Smooth muscle cell (in vitro differentiated cells): ENCODE measurements at regions not wholly inside any gene's neighbourhood (a gene's known extent, or its start where the extent isn't known, plus 50 kb on each side); places are given as distances from the start of the nearest gene placed in this dataset.

Source experiments
- DNase-seq: peaks from one replicate; lab custom pipeline; 2025; ENCODE audit not compliant: unreplicated experiment; lab: John Stamatoyannopoulos, UW
- H2AFZ ChIP-seq: fragments of 200-600 bp; sonication (generic); 2 replicates; pipeline ENCODE4 v1.6.0; 2016; ENCODE audit warnings: antibody characterized with exemption, low read depth, mild to moderate bottlenecking
- H3F3A ChIP-seq: fragments of 200-600 bp; sonication (generic); 2 replicates; pipeline ENCODE4 v1.6.0; 2017; ENCODE audit warnings: antibody characterized with exemption, low read depth
- H3K27ac ChIP-seq: fragments of 200-600 bp; sonication (generic); 2 replicates; pipeline ENCODE4 v1.5.1; 2016; ENCODE audit warnings: low read depth, mild to moderate bottlenecking
- H3K27me3 ChIP-seq: fragments of 200-600 bp; sonication (generic); 2 replicates; pipeline ENCODE4 v1.6.1; 2016; ENCODE audit warnings: low read depth, mild to moderate bottlenecking
- H3K36me3 ChIP-seq: fragments of 200-600 bp; sonication (generic); 2 replicates; pipeline ENCODE4 v1.5.1; 2016; ENCODE audit warnings: low read depth
- H3K4me1 ChIP-seq: fragments of 200-600 bp; sonication (generic); 2 replicates; pipeline ENCODE4 v1.5.1; 2016; ENCODE audit warnings: low read depth
- H3K4me2 ChIP-seq: fragments of 200-600 bp; sonication (generic); 2 replicates; pipeline ENCODE4 v1.6.0; 2016; ENCODE audit warnings: mild to moderate bottlenecking
- H3K4me3 ChIP-seq: fragments of 200-600 bp; sonication (generic); 2 replicates; pipeline ENCODE4 v1.5.1; 2016; ENCODE audit warnings: mild to moderate bottlenecking
- H3K79me2 ChIP-seq: fragments of 200-600 bp; sonication (generic); 2 replicates; pipeline ENCODE4 v1.6.0; 2016; ENCODE audit warnings: low read depth, mild to moderate bottlenecking
- H3K9ac ChIP-seq: fragments of 200-600 bp; sonication (generic); 2 replicates; pipeline ENCODE4 v1.6.0; 2016; ENCODE audit warnings: low read depth
- H3K9me3 ChIP-seq: fragments of 200-600 bp; sonication (generic); replicated peaks from 2 replicates; pipeline ENCODE4 v1.5.1; 2016; ENCODE audit warnings: low read depth
- H4K20me1 ChIP-seq: fragments of 200-600 bp; sonication (generic); 2 replicates; pipeline ENCODE4 v1.6.0; 2016; ENCODE audit warnings: low read depth
- CTCF ChIP-seq: fragments of 200-600 bp; sonication (generic); IDR thresholded peaks from 2 replicates; pipeline ENCODE4 v1.5.1; 2017; ENCODE audit warnings: borderline replicate concordance, mild to moderate bottlenecking, antibody characterized with exemption; ENCODE audit not compliant: insufficient read depth, poor library complexity, severe bottlenecking
- WGBS: methylation state at CpG from one replicate; pipeline ENCODE4 v1.1.7; 2016; ENCODE audit warnings: low lambda C conversion rate; 5-methylcytosine and 5-hydroxymethylcytosine counted together

DNA sequence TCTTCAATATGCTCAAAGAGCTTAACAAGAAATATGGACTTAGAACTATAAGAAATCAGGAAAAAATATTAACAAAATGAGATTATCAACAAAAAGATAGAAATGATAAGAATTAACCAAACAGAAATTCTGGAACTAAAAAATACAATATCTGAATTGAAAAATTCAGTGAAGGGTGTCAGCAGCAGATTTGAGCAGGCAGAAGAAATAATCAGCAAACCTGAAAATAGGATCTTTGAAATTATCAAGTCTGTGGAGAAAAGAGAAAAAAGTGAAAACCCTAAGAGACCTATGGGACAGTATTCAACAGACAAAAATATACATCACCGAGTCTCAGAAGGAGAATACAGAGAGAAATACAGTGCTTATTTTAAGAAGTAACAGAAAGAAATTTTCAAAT is 877.8 kb upstream of the AGA start:
- H3F3A ChIP-seq: no peaks in the 10 kb centered on the region
- H3K4me1 ChIP-seq: no peaks in the 10 kb centered on the region
- no peaks in the 10 kb centered on the region for H3K9me3 ChIP-seq
- H3K4me3 ChIP-seq: no peak overlapping the region
- no peaks in the 10 kb centered on the region for H3K79me2 ChIP-seq
- H3K9ac ChIP-seq: no peak overlapping the region
- no peak for DNase-seq
- H3K27me3 ChIP-seq: no peaks in the 10 kb centered on the region
- H4K20me1 ChIP-seq: no peaks in the 10 kb centered on the region
- 97% methylated on average over 1 of the region's 1 CpG for WGBS
- H2AFZ ChIP-seq: no peak overlapping the region
- no peak overlapping the region for H3K27ac ChIP-seq
- H3K4me2 ChIP-seq: no peak overlapping the region
- no peaks in the 10 kb centered on the region for H3K36me3 ChIP-seq
- no peak for TF ChIP-seq CTCF

GRCh38 chr4:178322524-178323183 is 880.4 kb upstream of the AGA start:
- H3K4me2 ChIP-seq: no peak overlapping the region
- H3K79me2 ChIP-seq: no peaks in the 10 kb centered on the region
- H3K4me1 ChIP-seq: no peaks in the 10 kb centered on the region
- DNase-seq: no peak
- H3K9ac ChIP-seq: no peak overlapping the region
- H3K27ac ChIP-seq: no peak overlapping the region
- no peak overlapping the region for H3K4me3 ChIP-seq
- no peak overlapping the region for H2AFZ ChIP-seq
- no peaks in the 10 kb centered on the region for H3K36me3 ChIP-seq
- H3F3A ChIP-seq: no peaks in the 10 kb centered on the region
- 92% methylated on average over 5 of the region's 5 CpGs for WGBS
- no peaks in the 10 kb centered on the region for H3K9me3 ChIP-seq
- no peaks in the 10 kb centered on the region for H3K27me3 ChIP-seq
- TF ChIP-seq CTCF: no peak
- H4K20me1 ChIP-seq: no peaks in the 10 kb centered on the region

GRCh38 chr4:178329226-178329872 is 887.1 kb upstream of the AGA start:
- H3K4me2 ChIP-seq: no peak overlapping the region
- no peaks in the 10 kb centered on the region for H3F3A ChIP-seq
- H3K9ac ChIP-seq: no peak overlapping the region
- H3K9me3 ChIP-seq: no peaks in the 10 kb centered on the region
- no peak for DNase-seq
- no peaks in the 10 kb centered on the region for H3K79me2 ChIP-seq
- H3K27me3 ChIP-seq: no peaks in the 10 kb centered on the region
- H3K27ac ChIP-seq: no peak overlapping the region
- no peaks in the 10 kb centered on the region for H3K36me3 ChIP-seq
- WGBS: 86% methylated on average over 3 of the region's 3 CpGs
- no peak overlapping the region for H2AFZ ChIP-seq
- TF ChIP-seq CTCF: no peak
- H3K4me1 ChIP-seq: no peaks in the 10 kb centered on the region
- no peak overlapping the region for H3K4me3 ChIP-seq
- H4K20me1 ChIP-seq: no peaks in the 10 kb centered on the region

DNA sequence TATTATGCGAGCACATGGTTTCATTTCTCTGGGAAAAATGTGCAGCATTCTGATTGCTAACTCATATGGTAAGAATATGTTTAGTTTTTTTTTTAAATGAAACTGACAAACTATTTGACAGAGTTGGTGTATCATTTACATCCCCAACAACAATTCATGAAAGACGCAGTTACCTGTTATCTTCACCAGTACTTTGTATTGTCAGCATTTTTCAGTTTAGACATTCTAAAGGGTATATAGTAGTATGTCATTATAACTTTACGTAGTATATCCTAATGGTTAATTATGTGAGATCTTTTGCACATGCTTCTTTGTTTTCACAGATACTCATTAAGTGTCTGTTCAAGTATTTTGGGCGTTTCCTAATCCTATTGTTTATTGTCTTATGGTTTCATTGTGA is 891.1 kb upstream of the AGA start:
- no peak overlapping the region for H3K9ac ChIP-seq
- H3K36me3 ChIP-seq: no peaks in the 10 kb centered on the region
- no peaks in the 10 kb centered on the region for H3K4me1 ChIP-seq
- no peak for TF ChIP-seq CTCF
- WGBS: 92% methylated on average over 4 of the region's 4 CpGs
- no peaks in the 10 kb centered on the region for H3F3A ChIP-seq
- no peaks in the 10 kb centered on the region for H3K27me3 ChIP-seq
- no peak overlapping the region for H3K4me3 ChIP-seq
- H3K9me3 ChIP-seq: no peaks in the 10 kb centered on the region
- H3K27ac ChIP-seq: no peak overlapping the region
- no peaks in the 10 kb centered on the region for H3K79me2 ChIP-seq
- DNase-seq: no peak
- no peaks in the 10 kb centered on the region for H4K20me1 ChIP-seq
- H3K4me2 ChIP-seq: no peak overlapping the region
- H2AFZ ChIP-seq: no peak overlapping the region
